HPDE6-E6E7 (cell line): ENCODE measurements at regions not wholly inside any gene's neighbourhood (a gene's known extent, or its start where the extent isn't known, plus 50 kb on each side); places are given as distances from the start of the nearest gene placed in this dataset.

ENCODE experiments used
- DNase-seq: peaks from one replicate; pipeline ENCODE4 v3.0.0; 2011; ENCODE audit warnings: missing footprints; ENCODE audit errors: extremely low spot score

DNA sequence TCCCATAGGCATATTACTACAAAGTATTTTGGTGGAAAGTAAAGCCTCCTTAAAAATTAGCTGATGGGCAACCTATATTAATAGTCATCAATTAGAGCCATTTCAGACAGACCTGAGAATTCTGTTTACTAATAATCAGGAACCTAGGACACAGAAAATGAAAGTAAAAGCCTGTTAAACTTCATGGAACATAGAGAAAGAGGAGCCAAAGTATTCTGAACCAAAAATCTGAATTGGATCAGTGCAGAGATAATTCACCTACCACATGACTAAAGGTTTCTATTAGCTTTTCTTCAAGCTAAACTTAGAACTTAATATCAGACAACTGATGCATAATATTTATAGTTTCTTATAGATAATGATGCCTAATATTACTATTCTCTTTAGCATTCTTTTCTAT is 204.5 kb upstream of the RHOBTB1 start:
- no peak for DNase-seq

DNA sequence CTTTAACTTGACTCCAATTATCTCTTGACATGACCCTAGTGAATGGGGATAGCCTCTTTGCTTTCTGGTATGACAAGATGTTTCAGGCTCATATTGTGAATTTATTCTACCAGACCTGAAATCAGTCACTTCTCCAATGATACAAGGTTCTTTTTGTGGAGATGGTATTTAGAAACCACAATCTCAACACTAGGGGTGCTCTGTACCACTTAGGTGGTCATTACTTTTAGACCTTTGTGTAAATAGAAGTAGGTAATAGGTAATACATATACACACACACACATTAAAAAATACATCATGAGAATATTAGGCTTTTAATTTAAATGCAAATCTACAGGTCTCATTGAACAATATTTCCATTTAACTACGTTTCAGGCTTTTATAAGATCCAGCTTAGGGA is 199.0 kb upstream of the RHOBTB1 start:
- no peak for DNase-seq

DNA sequence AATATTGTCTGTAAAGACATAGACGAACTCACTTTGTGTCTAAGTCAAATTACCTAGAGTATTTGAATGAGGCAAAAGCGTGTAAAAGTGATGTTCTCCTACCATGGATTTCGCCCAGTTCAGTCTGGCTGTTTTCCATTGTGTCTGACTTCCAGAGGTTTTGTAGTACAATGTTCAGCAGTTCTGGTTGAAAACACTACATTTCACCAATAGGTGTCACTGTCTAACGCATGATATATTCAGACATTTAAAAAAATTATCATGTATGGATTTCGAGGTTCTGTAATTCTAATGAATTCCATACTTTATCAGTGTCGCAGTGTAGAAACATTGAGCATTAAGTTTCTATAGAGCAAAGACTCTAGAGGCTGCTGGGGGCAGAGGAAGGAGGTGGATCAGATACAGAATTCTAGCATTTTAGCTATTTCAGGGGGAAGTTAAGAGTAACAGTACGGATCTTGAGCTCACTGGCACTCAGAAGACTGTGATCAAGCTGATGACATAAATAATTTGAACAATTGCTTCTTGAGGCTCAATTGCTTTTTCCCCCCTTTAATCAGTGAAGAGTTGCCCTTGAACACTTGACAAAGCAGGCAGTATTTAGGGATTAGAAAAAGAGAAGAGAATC is 196.9 kb upstream of the RHOBTB1 start:
- DNase-seq, result peak; percentile 11

DNA sequence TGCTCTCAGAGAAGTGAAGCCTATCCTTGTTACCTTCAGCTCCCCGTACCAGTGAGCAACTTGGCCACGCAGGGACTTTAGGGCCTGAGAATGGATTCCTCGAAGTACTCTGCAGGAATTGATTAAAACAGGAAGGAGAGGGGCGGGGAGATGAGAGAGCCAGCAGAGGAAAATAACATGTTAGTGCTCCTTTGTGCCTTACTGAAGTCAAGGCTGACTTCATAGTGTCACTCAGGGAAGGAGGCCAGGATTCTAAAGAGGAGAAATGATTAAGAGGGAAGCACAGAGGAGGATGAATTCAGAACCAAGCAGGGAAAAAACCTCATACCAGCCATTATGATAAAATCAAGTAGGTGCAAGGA is 195.6 kb upstream of the RHOBTB1 start:
- no peak for DNase-seq

DNA sequence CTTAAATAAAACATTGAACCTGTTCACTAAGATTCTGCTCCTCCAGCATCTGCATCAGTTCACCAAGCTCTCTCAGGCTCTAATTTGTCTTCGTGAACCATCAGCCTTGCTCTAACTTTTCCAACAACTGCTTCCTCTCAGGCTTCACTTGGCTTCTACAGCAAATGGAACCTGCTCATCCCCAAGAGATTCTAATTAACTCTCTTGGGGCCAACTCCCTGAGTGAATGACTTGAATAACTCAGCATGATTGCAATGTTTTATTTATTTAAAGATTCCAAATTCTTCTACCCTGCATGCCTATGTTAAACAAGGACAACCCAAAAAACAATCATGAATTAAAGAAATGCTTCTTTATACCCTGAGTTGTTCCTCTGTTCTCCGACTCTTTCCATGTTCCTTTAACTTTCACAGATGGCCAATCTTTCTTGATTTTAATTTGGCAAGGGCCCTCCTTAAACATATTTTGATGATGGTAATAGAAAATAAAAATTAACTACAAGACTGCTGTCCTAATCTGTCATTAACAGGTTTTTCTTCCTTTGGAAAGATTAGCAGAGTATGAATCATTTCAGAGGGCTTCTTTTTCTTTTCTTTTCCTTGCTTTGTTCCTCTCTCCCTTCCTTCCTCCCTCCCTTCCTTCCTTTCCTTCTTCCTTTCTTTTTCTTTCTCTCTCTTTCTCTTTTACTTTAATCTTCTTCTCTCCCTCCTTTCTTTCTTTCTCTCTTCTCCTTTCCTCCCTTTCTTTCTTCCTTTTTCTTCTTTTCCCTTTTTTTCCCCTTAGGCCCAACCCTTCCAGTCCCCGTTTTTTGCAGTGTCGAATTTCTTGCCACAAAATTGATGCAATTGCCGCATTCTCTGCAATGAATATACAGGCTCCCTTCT is 195.0 kb upstream of the RHOBTB1 start:
- no peak for DNase-seq

DNA sequence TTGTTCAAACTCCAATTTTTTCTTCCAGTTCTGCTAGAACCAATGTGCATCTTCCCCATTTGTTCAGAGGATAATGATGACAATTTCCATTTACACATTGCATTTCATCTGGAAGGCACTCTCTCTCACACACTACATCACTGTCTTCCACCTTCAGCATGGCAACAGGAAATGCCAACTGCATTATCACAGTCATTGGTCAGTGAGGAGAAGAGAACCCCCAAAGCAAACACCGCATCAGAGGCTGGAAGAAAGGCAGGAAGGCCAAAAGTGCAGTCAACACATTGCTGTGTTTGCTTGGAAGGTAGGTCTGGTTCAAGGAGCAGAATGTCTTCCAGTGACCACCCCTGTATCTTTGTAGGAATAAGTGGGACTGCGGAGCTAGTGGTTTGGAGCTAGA is 192.2 kb upstream of the RHOBTB1 start:
- DNase-seq, result no peak

DNA sequence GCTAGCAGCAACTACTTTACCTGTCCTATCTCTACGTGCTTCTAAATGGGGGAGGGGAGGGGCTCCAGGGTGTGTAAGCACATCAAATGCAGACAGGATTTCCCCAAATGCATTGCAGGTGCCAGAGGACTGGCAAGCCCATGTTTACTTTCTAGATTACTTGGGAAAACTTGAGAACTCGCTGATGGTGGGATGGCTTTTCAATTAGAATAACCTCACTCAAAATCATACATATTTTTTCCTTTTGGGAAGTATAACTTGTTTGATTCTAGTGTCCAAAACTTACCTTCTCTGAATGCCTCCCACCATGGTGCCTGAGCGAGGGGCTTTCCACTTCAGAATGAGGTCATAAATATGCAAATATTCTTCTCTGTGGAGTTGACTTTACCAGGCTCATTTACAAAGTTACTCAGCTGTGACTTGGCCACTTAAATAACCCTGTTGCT is 191.3 kb upstream of the RHOBTB1 start:
- no peak for DNase-seq

DNA sequence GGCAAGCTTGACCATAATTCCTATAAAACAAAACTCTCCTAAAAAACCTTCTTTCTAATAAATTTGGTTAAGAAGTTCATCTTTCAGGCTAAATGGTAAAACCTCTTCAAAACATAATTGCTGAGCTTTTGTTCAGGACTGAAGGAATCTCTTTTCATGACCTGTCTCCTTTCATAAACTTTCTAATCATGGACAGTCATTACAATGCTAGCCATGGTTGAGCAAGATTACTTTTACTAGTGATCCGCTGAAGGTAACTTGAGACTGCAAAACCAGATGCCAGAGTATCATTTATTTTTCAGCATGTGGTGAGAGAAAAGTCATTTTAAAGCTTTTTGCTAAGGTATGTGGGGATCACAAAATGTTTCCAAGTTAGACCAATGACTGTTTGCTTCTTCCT is 186.4 kb upstream of the RHOBTB1 start:
- DNase-seq, result no peak

DNA sequence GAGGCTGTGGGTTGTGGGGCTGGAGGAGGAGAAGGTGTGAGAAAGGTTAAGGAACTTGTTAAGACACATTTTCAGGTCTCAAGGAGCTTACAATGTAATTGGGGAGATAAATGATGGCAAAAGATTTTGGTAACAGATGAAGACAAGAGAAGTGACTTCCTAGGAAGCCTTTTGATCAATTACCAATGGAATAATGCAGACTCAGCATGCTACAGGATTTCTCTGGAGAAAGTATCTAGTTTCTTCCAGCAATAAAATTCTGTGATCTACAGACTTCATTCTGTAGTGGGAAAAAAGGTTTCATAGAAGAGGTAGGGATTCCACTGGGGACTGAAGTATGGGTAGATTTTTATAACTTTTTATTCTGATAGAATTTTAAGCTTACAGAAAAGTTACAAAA is 184.2 kb upstream of the RHOBTB1 start:
- DNase-seq, result no peak

DNA sequence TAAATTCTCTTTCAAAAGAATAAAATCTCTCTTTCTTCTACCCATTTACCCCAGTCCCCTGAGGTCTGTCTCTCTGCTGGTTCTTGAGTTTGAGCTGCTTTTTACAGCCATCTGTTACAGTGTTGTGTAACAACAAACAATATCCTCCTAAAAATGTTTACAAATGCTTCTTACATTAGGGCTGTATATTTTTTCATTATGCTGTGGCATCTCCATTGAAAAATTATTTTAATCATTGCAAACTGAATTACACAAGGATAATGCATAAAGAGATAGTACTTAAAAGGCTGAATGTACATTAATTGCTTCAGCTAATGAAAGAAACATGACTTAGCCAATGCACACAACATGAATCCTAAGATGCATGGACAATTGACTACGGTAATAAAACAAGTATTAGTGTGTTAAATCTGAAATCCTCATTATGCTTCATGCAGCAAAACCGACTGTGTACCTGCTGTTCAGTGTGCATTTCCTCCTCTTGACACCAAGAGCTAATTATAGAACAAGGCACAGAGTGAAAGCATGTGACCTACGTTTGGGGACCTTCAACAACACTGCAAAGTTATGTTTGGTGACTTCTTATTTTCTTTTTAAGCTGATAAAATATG is 181.7 kb upstream of the RHOBTB1 start:
- DNase-seq, result no peak

DNA sequence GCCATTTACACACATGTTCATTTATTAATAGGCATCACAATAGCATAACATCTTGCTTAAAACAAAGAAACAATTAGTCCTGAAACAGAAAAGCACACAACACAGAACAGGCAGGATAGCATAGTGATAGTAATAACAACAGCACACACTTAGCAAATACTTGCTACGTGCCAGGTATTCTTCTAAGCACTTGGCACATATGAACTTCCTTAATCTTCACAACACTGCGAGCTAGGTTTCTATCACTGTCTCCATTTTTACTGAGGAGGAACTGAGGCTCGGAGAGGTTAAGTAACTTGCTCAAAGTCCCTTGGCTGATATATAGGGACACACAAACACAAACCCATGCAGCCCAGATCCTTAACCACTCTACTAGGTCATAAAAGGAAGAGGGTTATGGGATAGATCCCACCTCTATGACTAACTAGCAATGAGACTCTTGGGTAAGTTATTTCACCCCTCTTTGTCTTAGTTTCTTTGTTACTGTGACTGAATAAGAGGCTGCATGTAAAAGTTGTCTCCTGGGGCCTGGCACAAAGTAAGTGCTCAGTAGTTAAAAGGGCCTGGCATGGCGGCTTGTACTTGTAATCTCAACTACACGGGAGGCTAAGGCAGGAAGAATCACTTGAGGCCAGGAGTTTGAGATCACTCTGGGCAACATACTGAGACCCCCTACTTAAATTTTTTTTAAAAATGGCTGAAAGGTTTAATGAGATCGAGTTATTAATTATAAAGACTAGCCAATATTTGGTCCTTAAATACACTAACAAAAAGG is 181.0 kb upstream of the RHOBTB1 start:
- no peak for DNase-seq

DNA sequence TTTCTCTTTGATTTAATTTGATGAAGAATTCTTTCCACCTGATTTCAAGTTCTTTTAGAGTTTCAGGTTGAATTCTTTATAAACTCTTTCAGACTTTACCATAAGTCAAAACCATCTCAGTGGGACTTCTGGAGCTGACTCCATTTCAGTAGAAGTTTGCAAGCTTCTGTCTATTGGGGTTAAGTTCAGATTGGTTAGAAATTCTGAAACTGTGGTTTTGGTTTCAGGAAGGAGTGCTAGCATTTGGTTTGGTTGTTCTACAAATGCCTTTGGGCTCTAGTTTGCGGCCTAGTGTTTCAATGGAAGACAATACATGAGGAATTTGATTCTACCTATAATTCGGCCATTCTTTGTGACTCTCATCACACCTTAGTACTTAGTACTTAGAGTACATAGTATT is 176.8 kb upstream of the RHOBTB1 start:
- no peak for DNase-seq

DNA sequence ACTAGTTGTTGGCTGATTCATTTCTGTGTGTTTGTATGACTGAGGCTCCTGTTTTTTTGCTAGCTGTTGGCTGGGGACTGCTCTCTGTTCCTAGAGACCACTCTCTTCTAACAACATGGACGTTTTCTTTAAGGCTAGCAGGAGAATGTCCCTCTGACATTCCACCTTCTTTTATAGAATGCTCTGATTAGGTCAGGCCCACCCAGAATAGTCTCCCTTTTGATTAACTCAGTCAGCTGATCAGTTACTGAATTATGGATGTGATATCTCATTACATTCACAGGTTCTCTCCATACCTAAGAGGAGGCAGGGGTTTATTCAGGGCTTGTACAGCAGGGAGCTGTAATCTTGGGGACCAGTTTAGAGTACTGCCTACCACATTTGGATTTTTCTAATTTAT is 175.6 kb upstream of the RHOBTB1 start:
- DNase-seq, result no peak

DNA sequence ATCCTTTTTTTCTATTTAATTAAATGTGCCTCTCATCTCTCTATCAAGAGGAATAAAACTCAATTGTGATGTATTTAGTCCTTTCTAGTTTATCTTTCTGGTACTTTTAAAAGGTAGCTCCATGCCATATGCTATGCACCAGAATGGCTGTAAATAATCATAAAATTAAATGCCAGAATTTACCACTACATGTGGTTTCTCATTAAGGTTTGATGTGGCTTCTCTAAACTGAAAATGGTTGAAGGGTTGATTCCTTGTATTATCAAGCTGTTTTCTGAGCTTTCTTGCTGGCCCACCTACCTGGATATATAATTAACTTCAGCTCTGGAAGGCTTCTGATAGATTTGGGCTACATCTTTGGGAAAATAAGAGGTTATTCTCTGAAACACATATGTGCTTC is 171.9 kb upstream of the RHOBTB1 start:
- no peak for DNase-seq

DNA sequence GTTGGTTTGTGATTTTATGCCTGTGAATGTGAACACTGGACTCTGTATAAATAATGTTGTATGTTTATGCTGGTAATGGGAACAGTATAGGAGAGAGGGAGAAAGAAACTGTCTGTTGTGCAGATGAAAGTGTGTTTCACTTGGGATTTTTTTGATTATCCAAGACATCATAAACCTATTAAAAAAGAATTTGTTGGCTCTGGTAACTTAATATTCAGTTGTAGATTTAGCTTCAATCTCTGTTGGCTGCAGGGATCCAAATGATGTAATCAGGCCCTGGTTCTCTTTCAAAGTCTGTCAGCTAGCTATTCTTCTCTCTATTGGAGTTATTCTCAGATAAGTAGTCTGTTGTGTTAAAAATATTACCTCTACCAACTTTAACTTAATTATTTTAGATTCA is 168.8 kb upstream of the RHOBTB1 start:
- no peak for DNase-seq

DNA sequence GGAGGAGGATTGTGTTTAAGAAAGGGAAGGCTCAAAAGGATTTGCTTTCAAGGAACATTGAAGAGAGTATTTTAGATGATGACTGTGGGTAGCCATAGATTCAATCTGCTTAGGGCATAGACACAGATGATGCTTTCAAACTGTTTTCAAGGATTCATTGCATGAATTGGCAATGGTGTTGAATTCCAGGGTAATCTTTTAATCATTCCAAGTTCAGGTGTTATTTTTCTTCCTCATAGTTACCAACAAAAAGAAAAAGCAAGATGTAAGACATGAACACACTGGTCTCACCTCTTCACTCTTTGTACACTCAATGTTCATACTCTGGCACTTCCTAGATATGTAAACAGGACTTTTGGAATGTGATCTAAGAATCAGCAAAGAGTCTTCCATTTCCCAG is 167.0 kb upstream of the RHOBTB1 start:
- no peak for DNase-seq

DNA sequence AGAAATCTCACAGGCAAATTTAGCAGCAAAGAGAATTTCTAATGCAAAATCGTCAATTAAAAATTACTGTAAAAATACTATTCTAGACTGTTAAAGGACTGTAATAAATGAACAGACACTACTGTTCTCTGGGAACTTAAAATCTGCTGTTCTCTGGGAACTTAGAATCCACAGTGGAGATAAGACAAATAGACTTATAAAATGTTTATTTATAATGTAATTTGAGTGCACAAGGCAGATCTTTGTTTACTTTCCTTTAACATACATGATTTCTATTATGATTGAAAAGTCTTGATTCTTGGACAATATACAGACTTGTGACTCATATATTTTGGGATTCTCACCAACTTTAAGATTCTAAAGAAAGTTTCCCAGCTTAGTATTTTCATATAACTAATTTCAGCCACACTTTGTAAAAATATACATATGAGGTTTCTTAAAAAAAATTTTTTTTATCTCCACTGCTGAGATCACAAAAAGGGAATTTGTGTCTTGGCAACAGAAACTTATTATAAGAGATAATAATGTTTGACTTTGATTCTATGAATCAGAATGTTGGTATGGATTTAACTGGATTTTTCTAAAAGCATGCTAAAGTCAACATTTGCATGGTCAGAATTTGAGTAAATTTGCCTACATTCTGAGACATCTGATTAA is 166.3 kb upstream of the RHOBTB1 start:
- DNase-seq, result no peak

DNA sequence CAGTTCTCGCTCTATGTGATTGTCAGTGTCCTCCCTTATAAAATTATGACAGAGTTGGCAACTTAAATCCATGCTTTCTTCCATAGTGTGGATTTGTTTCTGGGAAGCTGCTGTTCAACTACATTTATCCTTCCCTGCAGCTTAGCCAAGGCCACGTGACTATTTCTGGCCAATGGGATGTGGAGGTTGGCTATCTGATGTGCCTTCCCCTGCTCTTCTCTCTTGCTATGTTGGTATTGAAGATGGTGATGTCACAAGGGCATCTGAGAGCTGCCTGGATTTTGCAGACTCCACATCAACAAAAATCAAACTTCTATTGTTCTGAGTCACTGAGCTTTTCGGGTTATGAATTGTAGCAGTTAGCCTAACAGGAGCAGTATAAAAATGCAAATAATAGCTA is 164.9 kb upstream of the RHOBTB1 start:
- DNase-seq, result no peak

DNA sequence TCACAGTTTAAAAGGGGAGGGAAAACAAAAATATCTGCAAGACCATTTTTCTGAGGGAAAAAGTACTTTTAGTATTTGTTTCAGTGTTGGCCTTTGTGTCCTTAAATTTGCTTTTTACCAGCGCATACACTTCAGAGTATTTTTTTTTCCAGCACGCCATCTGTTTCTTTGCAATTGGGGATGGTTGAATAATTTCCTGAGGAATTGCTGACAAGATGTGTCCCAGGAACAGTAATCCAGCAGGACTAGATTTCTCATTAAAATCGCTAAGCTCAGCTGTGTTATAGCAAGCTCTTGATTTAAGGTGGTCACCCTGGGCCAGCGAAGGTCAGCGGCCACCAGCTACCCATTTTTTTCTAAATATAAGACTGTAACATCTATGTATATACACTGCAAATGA is 156.9 kb upstream of the RHOBTB1 start:
- DNase-seq, result no peak

DNA sequence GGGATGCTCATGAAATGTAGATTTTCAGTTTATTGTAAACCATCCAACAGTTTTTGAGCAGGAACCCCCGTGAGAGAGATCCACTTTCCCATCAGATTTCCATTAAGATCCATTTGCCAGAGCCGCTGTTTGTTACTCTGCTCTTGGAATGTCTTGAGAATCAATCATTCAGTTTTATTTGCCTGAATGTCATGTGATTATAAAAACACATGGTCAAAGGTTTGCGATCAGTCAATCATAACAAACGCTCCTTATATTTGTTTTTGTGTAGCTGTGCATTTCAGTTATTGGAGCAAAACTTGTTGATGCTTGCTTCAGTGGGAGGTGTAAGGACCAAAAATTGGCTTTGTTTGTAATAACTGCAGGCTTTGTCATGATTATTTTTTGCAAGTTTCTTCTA is 155.8 kb upstream of the RHOBTB1 start:
- no peak for DNase-seq

DNA sequence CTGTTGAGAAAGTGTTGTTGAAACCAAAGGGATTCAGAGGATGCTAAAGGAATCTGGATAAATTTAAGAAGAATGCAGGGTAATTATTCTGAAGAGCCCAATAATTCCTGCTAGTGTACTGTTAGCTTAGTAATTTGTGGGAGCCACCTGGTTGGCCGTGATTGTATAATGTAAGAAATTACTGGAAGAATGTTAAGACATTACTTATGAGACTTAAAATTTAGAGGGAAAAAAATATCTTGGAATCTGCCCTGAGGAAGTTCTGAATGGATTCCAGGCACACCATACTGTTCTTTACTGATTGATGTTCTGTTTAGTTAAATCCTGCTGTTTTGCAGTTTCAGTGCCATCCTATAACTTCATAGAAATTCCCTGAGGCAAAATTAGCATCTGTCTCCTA is 155.0 kb upstream of the RHOBTB1 start:
- DNase-seq, result no peak

DNA sequence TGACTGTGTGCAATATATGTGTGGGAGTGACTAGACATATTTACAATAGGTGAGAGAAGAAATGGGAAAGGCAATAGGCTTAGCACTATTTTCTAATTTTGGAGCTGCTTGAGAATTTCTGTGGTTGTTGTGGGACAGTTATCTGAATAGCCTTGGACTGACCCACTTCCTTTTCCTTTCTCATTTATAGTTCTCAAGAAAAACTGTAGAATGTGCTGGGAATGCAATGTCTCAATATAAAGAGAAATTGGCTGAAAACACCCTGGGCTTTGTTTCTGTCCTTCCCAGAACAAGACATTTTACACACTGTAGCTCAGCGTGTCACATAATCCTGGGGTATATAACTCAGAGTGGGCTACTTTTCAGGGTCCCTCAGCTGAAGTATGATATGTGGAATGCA is 153.0 kb upstream of the RHOBTB1 start:
- DNase-seq, result no peak
